Gastroesophageal sphincter (tissue), 3 donors: ENCODE measurements at regions not wholly inside any gene's neighbourhood (a gene's known extent, or its start where the extent isn't known, plus 50 kb on each side); places are given as distances from the start of the nearest gene placed in this dataset.

ENCODE experiments used
- EP300 ChIP-seq: sonication (generic); formaldehyde crosslinking; IDR thresholded peaks from one replicate; pipeline ENCODE4 v1.6.1; 2017; ENCODE audit warnings: antibody characterized with exemption, mild to moderate bottlenecking
- POLR2A ChIP-seq, 2 donors: fragments of 450-650 bp; IDR thresholded peaks; one replicate each; pipeline ENCODE4 v1.6.1; 2017; ENCODE audit warnings: antibody characterized with exemption in 2 of 2, mild to moderate bottlenecking in 2 of 2, moderate library complexity in 1 of 2
- TF ChIP-seq, protein P1 (sequence below), 4 experiments: fragments of 200-600 bp in 2 of 4; fragments of 450-650 bp in 2 of 4; sonication (generic) in 1 of 4; IDR thresholded peaks; one replicate each; pipeline ENCODE4 v1.5.1; 2017 to 2019; ENCODE audit warnings: antibody characterized with exemption in 4 of 4, mild to moderate bottlenecking in 2 of 4, moderate library complexity in 2 of 4

DNA sequence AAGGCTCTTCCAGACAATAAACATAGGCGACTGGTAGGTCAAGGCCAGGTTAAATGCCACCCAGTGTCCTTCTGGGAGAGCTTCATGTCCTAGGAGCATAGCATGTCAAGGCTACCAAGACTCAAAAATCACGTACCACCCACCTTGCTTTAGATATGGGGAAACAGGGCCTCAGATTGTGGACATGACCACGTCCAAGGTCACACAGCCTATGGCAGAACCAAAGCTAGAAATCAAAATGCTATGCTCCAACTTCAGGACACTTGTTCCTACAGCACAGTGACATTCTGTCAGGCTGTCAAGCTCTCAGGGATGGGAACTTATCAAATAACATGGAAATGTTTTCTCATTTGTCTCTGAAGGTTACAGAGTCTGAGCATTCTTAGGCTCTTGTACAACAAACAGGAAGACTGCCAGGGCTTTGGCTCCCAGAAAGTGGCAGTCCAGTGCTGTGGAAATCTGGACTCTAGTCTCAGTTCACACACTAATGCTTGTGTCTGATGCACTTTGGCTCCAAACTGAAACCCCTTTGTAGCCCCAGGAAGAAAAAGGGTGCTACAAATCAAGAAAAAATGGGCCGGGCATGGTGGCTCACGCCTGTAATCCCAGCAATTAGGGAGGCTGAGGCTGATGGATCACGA lies 170.4 kb upstream of the LPP start:
- no peak for TF ChIP-seq POLR2A (IDR thresholded peaks at IDR 0.05)
- TF ChIP-seq, protein P1, sequence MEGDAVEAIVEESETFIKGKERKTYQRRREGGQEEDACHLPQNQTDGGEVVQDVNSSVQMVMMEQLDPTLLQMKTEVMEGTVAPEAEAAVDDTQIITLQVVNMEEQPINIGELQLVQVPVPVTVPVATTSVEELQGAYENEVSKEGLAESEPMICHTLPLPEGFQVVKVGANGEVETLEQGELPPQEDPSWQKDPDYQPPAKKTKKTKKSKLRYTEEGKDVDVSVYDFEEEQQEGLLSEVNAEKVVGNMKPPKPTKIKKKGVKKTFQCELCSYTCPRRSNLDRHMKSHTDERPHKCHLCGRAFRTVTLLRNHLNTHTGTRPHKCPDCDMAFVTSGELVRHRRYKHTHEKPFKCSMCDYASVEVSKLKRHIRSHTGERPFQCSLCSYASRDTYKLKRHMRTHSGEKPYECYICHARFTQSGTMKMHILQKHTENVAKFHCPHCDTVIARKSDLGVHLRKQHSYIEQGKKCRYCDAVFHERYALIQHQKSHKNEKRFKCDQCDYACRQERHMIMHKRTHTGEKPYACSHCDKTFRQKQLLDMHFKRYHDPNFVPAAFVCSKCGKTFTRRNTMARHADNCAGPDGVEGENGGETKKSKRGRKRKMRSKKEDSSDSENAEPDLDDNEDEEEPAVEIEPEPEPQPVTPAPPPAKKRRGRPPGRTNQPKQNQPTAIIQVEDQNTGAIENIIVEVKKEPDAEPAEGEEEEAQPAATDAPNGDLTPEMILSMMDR (IDR thresholded peaks at IDR 0.05): no peak
- TF ChIP-seq EP300: no peak
